ENCODE measurements at regions not wholly inside any gene's neighbourhood (a gene's known extent, or its start where the extent isn't known, plus 50 kb on each side); places are given as distances from the start of the nearest gene placed in this dataset.

DNA sequence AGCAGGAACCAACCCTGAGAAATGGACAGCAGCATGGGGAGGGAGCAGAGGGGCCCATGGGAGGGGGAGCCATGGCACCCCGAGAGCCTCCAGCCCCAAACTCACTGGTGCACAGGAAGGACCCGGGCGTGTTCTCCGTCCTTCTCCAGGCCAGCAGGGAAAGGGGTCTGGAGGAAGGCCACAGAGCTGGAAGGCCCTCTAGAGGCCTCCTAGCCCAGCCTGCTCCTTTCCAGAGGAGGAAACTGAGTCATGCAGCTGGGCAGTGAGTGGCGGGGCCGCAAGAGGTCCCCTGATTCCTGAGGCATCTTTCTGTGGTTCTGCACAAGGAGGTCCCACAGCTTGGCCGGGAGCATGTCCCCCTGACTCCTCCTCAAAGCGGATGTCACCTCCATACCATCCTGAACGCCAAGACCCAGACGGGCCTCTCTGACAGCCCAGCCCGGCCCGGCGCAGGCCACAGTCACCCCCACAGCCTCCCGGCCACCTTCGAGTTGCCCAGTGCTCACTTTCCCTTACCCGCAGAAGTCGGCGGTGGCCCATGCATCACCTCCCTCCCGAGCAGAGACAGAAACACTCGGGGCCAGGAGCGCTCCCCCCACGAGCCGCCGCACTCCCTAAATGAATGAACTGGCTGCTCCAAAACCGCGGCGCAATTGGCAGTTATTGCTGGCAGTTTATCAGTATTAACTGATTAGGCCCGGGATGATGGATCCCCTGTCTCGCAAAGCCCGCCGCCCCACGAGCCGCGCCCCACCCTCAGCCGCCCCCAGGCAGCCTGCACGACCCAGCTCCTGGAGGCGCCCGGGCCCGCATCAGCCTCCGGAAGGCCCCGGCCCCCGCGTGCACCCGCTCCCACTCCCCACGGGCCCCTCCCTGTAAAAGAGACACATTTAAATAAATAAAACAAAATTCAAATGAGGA is 272.5 kb downstream of the BUD13 start:
- Histone ChIP-seq H3K27me3 (replicated peaks; ENCODE audit: control insufficient read depth, insufficient read depth, low read length) (peaks cover 3% of the 10 kb centered on the region), H3K36me3 (ENCODE audit: control insufficient read depth, insufficient read depth, low read length) (no peaks in the 10 kb centered on the region), H3K4me3 (replicated peaks; ENCODE audit: low read depth, low read length) (no peak overlapping the region)
- TF ChIP-seq, protein P1, sequence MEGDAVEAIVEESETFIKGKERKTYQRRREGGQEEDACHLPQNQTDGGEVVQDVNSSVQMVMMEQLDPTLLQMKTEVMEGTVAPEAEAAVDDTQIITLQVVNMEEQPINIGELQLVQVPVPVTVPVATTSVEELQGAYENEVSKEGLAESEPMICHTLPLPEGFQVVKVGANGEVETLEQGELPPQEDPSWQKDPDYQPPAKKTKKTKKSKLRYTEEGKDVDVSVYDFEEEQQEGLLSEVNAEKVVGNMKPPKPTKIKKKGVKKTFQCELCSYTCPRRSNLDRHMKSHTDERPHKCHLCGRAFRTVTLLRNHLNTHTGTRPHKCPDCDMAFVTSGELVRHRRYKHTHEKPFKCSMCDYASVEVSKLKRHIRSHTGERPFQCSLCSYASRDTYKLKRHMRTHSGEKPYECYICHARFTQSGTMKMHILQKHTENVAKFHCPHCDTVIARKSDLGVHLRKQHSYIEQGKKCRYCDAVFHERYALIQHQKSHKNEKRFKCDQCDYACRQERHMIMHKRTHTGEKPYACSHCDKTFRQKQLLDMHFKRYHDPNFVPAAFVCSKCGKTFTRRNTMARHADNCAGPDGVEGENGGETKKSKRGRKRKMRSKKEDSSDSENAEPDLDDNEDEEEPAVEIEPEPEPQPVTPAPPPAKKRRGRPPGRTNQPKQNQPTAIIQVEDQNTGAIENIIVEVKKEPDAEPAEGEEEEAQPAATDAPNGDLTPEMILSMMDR (IDR thresholded peaks at IDR 0.05; ENCODE audit: insufficient read depth, low read length, poor library complexity, severe bottlenecking): no peak
- DNase-seq (ENCODE audit: extremely low read depth, insufficient read length): no peak

DNA sequence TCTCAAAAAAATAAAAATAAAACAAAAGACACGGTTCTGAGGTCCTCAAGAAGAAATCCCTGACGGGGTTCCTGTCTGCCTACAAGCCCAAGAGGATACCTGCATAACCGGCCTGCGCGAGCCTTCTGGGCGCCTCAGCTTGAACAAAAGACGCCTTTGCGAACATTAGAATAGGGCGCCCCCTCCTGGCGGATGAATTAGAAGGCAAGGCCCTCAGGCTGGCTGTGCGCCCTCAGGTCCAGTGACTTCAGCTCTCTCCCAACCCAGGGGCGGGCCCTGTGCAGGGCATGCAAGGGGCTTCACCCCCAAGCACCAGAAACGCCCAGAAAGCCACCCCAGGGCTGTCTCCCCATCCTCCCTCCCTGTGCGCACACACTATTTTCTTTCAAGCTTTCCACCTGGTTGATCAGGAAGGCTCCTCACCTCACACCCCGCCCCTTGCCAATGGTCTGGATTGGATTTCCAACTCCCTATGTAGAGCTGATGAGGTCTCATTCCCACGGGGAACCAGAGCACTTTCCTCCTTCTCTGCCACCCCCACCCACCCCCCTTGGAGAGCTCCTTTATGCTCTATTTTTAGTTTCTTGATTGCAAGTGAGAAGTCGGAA is 273.3 kb downstream of the BUD13 start:
- Histone ChIP-seq H3K27me3 (replicated peaks; ENCODE audit: control insufficient read depth, insufficient read depth, low read length) (peaks cover 3% of the 10 kb centered on the region), H3K36me3 (ENCODE audit: control insufficient read depth, insufficient read depth, low read length) (no peaks in the 10 kb centered on the region), H3K4me3 (replicated peaks; ENCODE audit: low read depth, low read length) (no peak overlapping the region)
- peak; percentile 18 for DNase-seq (ENCODE audit: extremely low read depth, insufficient read length)
- TF ChIP-seq, protein P1 (IDR thresholded peaks at IDR 0.05; ENCODE audit: insufficient read depth, low read length, poor library complexity, severe bottlenecking): peak; percentile 70

DNA sequence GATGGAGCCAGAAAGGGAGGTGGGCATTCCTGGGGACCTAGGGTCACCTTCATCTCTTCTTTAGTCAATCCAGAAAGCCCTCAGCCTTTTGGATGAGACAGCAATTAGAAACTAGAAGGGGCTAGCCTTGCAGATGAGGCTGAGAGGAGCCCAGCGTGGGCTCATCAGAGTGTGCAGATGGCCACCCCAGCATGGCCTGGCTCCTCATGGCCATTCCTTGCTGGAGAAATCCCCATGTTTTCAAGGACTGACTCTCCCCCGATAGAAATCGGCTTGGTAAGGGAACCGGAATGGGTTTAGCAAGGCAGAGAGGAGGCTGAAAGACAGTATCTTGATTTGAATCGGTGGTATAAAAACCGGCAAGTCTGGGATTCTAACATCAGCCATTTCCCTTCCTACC is 274.6 kb downstream of the BUD13 start:
- TF ChIP-seq, protein P1 (IDR thresholded peaks at IDR 0.05; ENCODE audit: insufficient read depth, low read length, poor library complexity, severe bottlenecking): no peak
- DNase-seq (ENCODE audit: extremely low read depth, insufficient read length): no peak
- no peak overlapping the region for H3K4me3 ChIP-seq (replicated peaks; ENCODE audit: low read depth, low read length)
- H3K36me3 ChIP-seq (ENCODE audit: control insufficient read depth, insufficient read depth, low read length): no peaks in the 10 kb centered on the region
- H3K27me3 ChIP-seq (replicated peaks; ENCODE audit: control insufficient read depth, insufficient read depth, low read length): peaks cover 3% of the 10 kb centered on the region

DNA sequence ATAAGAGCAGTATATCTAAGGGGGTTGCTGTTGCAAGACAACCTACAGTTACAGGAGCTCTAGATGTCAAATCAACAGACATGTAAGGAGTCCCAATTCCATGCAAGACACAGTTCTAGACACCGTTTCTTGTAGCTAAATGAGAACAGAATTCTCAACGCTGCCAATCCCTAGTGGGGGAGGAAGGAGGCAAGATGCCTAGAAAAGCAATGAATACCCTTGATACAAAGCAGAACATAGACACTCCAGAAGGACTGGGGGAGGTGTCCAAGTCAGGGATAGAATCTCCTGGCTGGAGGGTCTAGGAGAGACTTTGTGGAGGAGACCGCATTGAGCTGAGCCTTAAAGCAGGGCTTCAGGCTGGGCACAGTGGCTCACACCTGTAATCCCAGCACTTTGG is 280.2 kb downstream of the BUD13 start:
- peaks cover 2% of the 10 kb centered on the region for H3K27me3 ChIP-seq (replicated peaks; ENCODE audit: control insufficient read depth, insufficient read depth, low read length)
- no peak overlapping the region for H3K4me3 ChIP-seq (replicated peaks; ENCODE audit: low read depth, low read length)
- no peak for DNase-seq (ENCODE audit: extremely low read depth, insufficient read length)
- TF ChIP-seq, protein P1 (IDR thresholded peaks at IDR 0.05; ENCODE audit: insufficient read depth, low read length, poor library complexity, severe bottlenecking): no peak
- H3K36me3 ChIP-seq (ENCODE audit: control insufficient read depth, insufficient read depth, low read length): no peaks in the 10 kb centered on the region

DNA sequence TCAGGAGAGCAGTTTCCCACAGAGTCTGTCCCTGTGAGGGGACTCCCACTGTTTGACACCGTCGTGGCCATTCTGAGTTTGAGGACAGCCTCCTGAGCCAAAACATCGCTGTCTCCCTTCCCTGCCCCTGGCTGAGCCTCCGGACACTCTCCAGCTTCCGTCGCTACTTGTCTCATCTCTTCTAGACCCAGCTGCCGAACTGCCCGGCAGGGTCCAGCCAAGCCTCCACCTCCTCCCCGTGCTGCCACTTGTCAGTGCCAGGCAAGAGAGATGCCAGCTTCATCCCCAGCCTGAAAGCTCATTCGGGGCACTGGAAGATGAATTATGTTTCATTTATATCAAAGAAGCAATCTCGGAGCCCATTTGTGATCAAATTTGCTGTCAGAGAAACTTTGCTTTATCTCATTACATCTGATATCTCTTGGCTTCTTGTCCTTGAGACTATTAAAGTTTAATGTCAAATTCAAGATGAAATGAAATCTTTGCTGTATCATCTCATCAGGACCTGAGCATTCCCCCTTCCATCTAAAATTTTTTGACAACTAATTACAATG is 283.9 kb downstream of the BUD13 start:
- Histone ChIP-seq H3K4me3 (replicated peaks; ENCODE audit: low read depth, low read length) (no peak overlapping the region), H3K27me3 (replicated peaks; ENCODE audit: control insufficient read depth, insufficient read depth, low read length) (peaks cover 2% of the 10 kb centered on the region), H3K36me3 (ENCODE audit: control insufficient read depth, insufficient read depth, low read length) (no peaks in the 10 kb centered on the region)
- DNase-seq (ENCODE audit: extremely low read depth, insufficient read length): no peak
- TF ChIP-seq, protein P1 (IDR thresholded peaks at IDR 0.05; ENCODE audit: insufficient read depth, low read length, poor library complexity, severe bottlenecking): no peak
